ENCODE measurements at regions not wholly inside any gene's neighbourhood (a gene's known extent, or its start where the extent isn't known, plus 50 kb on each side); places are given as distances from the start of the nearest gene placed in this dataset.
"Not testable (repeated sequence)": the region's sequence is repeated elsewhere in the genome, so short reads cannot be mapped to it uniquely, and the experiment has no call there.

GRCh38 chr3:191680989-191681597 is 220.1 kb downstream of the PYDC2 start:
- Mint-ChIP-seq H3K4me3 (no peak overlapping the region), H3K27me3 (ENCODE audit: low read depth in 3 of 3) (no peaks in the 10 kb centered on the region), H3K9me3 (peaks cover 2 to 39% (median 13%) of the 10 kb centered on the region in 6 donors), H3K36me3 (no peaks in the 10 kb centered on the region), H3K27ac (no peak overlapping the region), H3K4me1 (no peaks in the 10 kb centered on the region)
- DNase-seq: no peak

DNA sequence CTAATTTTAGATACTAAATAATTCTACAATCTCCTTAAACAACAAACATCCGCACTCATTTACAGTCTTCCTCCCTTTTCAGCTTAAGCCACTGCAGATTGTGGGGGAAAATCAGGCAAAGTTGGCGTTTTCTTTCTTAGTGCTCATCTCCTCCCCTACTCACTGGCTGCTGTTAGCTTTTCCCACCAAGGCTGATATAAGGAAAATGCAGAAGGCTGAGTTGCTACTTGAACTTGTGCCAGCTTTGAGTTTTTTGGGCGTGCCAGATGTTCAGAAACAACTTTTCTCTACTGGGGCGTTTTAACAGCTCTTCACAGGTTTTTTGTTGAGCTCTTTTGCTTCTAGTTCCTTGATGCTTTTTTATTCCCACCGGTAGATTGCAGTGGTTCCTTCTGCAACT is 222.0 kb downstream of the PYDC2 start:
- Mint-ChIP-seq H3K27ac (no peak overlapping the region), H3K9me3 (peaks cover 2 to 46% (median 12%) of the 10 kb centered on the region in 6 donors), H3K4me3 (no peak overlapping the region), H3K27me3 (ENCODE audit: low read depth in 3 of 3) (no peaks in the 10 kb centered on the region), H3K4me1 (no peaks in the 10 kb centered on the region), H3K36me3 (no peaks in the 10 kb centered on the region)
- DNase-seq: no peak

DNA sequence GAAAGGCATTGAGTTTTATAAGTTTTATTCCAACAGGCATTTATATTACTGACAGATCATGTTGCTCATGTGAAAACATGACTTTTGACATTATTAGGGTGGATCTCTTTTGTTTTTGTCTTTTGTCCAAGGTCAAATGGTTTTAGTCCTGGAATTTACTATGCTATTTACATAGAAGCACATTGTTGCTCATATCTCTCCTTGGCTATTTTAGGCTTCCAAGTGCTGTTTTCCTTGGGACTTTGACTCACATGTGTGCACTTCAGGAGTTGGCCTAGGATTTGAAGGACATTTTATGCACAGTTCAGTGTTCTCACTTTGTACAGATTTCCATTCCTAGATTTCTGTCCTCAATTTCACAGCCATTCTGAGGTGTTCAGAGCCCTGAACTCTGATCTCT is 225.7 kb downstream of the PYDC2 start:
- no peak for DNase-seq
- Mint-ChIP-seq H3K4me1 (no peaks in the 10 kb centered on the region), H3K36me3 (no peaks in the 10 kb centered on the region), H3K27ac (no peak overlapping the region), H3K27me3 (ENCODE audit: low read depth in 3 of 3) (peaks cover 0 to 2% (median 0%) of the 10 kb centered on the region in 3 donors), H3K4me3 (no peak overlapping the region), H3K9me3 (peaks cover 4 to 39% (median 11%) of the 10 kb centered on the region in 6 donors)

DNA sequence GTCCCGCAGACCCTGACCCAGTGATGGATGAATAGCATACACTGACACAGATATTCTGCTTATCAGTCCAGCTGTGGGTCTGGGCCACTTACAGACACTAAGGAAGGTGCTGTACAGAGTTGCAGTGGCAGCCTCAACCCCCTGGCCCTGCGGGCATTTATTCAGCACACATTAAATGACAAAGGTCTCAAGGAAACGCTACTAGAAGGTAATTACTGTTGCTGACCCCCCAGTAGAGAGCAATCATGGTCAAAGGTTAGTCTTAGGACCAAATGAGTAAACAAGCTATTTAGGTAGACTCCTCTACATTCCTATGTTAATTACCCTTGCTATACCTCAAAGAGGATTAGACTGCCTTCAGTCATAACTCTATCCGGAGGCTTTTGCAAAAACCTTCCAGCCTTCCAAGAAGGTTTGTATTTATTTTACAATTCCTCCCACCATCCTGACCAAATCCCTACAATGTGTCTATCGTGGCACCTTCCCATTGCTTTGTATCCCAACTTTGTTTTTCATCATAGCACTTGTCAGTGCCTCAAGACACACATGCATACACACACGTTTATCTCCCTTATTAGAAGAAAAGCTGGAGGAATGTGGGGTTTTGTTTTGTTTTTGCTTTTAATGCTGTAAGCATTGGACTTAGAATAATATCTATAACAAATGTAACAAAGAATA is 227.9 kb downstream of the PYDC2 start:
- H3K4me1 Mint-ChIP-seq: no peaks in the 10 kb centered on the region
- H3K36me3 Mint-ChIP-seq: no peaks in the 10 kb centered on the region
- H3K27me3 Mint-ChIP-seq (ENCODE audit: low read depth in 3 of 3): peaks cover 0 to 2% (median 0%) of the 10 kb centered on the region in 3 donors
- peaks cover 4 to 36% (median 11%) of the 10 kb centered on the region in 6 donors for H3K9me3 Mint-ChIP-seq
- H3K27ac Mint-ChIP-seq: no peak overlapping the region
- H3K4me3 Mint-ChIP-seq: no peak overlapping the region
- no peak for DNase-seq

- H3K27ac Mint-ChIP-seq; H3K4me3 Mint-ChIP-seq; H3K4me1 Mint-ChIP-seq; H3K36me3 Mint-ChIP-seq; H3K27me3 Mint-ChIP-seq (ENCODE audit: low read depth in 3 of 3); DNase-seq: not testable (repeated sequence)
- H3K9me3 Mint-ChIP-seq: peaks cover 7 to 30% (median 13%) of the 10 kb centered on the region in 6 donors
Measured at GRCh38 chr3:191691184-191691583, 230.2 kb downstream of the PYDC2 start.

GRCh38 chr3:191695131-191695814 is 234.3 kb downstream of the PYDC2 start:
- Mint-ChIP-seq H3K36me3 (no peaks in the 10 kb centered on the region), H3K4me3 (no peak overlapping the region), H3K9me3 (peaks cover 4 to 17% (median 12%) of the 10 kb centered on the region in 6 donors), H3K4me1 (no peaks in the 10 kb centered on the region), H3K27me3 (ENCODE audit: low read depth in 3 of 3) (peaks cover 0 to 2% (median 0%) of the 10 kb centered on the region in 3 donors), H3K27ac (no peak overlapping the region)
- DNase-seq: no peak

DNA sequence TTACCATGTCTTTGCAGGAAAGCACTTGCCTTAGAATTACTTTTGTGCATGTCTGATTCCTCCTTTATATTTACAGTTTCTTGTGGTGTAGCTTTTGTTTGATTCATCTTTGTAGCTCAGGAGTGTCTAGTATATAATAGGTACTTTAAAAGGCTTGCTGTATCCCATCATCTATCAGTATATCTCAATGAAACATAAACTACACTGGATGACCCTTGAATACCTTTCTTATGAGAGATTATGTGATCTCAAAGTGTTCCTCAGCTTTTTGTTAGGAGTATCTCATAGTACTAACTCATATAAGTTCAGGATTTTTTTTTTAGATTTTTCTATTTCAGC is 234.8 kb downstream of the PYDC2 start:
- Mint-ChIP-seq H3K36me3 (no peaks in the 10 kb centered on the region), H3K9me3 (peaks cover 4 to 20% (median 13%) of the 10 kb centered on the region in 6 donors), H3K4me1 (no peaks in the 10 kb centered on the region), H3K27me3 (ENCODE audit: low read depth in 3 of 3) (peaks cover 0 to 2% (median 0%) of the 10 kb centered on the region in 3 donors), H3K27ac (no peak overlapping the region), H3K4me3 (no peak overlapping the region)
- no peak for DNase-seq

GRCh38 chr3:191696348-191696747 is 235.4 kb downstream of the PYDC2 start:
- Mint-ChIP-seq H3K27ac (no peak overlapping the region), H3K27me3 (ENCODE audit: low read depth in 3 of 3) (no peaks in the 10 kb centered on the region), H3K4me3 (no peak overlapping the region), H3K36me3 (no peaks in the 10 kb centered on the region), H3K4me1 (no peaks in the 10 kb centered on the region), H3K9me3 (peaks cover 4 to 20% (median 13%) of the 10 kb centered on the region in 6 donors)
- no peak for DNase-seq

GRCh38 chr3:191699546-191699945 is 238.6 kb downstream of the PYDC2 start:
- peaks cover 3 to 27% (median 17%) of the 10 kb centered on the region in 6 donors for H3K9me3 Mint-ChIP-seq
- peaks cover 0 to 3% (median 0%) of the 10 kb centered on the region in 3 donors for H3K27me3 Mint-ChIP-seq (ENCODE audit: low read depth in 3 of 3)
- H3K36me3 Mint-ChIP-seq: no peaks in the 10 kb centered on the region
- DNase-seq: no peak
- no peak overlapping the region for H3K27ac Mint-ChIP-seq
- H3K4me3 Mint-ChIP-seq: no peak overlapping the region
- H3K4me1 Mint-ChIP-seq: no peaks in the 10 kb centered on the region

DNA sequence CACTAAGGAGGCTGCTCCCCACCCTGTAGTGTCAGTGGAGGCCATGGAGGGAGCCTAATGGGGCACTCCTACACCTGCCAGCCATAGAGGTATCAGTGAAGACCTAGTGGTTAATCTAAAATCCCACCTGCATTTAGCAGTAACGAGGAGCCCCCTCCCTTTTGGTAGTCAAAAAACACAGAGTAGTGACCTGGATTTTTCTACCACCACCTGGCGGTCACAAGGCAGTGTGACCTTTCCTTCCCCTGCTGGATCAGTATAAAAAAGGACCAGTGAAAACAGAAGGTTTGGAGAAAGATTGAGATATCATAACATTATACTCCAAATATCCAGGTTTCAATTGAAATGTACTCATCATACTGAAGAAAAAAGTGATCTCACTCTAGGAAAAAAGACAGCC is 241.2 kb downstream of the PYDC2 start:
- Mint-ChIP-seq H3K9me3 (peaks cover 4 to 33% (median 21%) of the 10 kb centered on the region in 6 donors), H3K27ac (no peak overlapping the region), H3K36me3 (no peaks in the 10 kb centered on the region), H3K27me3 (ENCODE audit: low read depth in 3 of 3) (peaks cover 0 to 3% (median 0%) of the 10 kb centered on the region in 3 donors), H3K4me3 (no peak overlapping the region), H3K4me1 (no peaks in the 10 kb centered on the region)
- no peak for DNase-seq

- Mint-ChIP-seq H3K9me3 (peaks cover 7 to 38% (median 21%) of the 10 kb centered on the region in 6 donors), H3K27ac (no peak overlapping the region), H3K36me3 (no peaks in the 10 kb centered on the region), H3K4me1 (no peaks in the 10 kb centered on the region), H3K27me3 (ENCODE audit: low read depth in 3 of 3) (peaks cover 0 to 2% (median 0%) of the 10 kb centered on the region in 3 donors), H3K4me3 (no peak overlapping the region)
- DNase-seq: no peak
Measured at GRCh38 chr3:191707817-191708216, 246.9 kb downstream of the PYDC2 start.

GRCh38 chr3:191715585-191715984 is 254.6 kb downstream of the PYDC2 start:
- Mint-ChIP-seq H3K27me3 (ENCODE audit: low read depth in 3 of 3) (no peaks in the 10 kb centered on the region), H3K4me3 (no peak overlapping the region), H3K27ac (no peak overlapping the region), H3K4me1 (no peaks in the 10 kb centered on the region), H3K36me3 (no peaks in the 10 kb centered on the region), H3K9me3 (peaks cover 0 to 11% (median 2%) of the 10 kb centered on the region in 6 donors)
- no peak for DNase-seq

DNA sequence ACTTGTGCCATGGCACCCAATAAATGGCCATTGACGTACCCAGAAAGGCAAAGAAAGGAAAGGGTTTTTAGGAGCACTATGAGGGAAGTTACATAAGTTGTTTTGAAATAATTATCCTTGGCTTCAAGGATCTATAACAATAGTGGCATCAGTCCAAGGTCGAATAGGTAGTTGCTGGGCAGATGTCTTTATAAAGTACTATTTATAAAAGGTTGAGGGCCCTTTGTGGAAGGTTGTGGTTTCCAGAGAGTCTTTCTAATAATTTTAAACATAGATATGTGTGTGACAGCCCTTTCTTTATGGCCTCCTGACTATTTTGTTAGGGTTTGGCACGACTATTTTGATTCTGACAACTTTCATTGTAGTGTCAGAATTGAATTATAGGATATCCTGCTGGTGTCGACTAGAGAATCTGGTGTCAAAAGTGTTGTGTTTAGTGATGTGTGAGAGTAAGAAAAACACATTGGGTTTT is 260.5 kb downstream of the PYDC2 start:
- Mint-ChIP-seq H3K9me3 (peaks cover 4 to 12% (median 8%) of the 10 kb centered on the region in 6 donors), H3K27ac (no peak overlapping the region), H3K27me3 (ENCODE audit: low read depth in 3 of 3) (peaks cover 0 to 4% (median 2%) of the 10 kb centered on the region in 3 donors), H3K4me1 (no peaks in the 10 kb centered on the region), H3K36me3 (no peaks in the 10 kb centered on the region), H3K4me3 (no peak overlapping the region)
- DNase-seq: no peak

GRCh38 chr3:191721990-191722389 is 261.0 kb downstream of the PYDC2 start:
- DNase-seq: no peak

More at GRCh38 chr3:191721990-191722389, 261.0 kb downstream of the PYDC2 start:
- Mint-ChIP-seq H3K4me1 (no peaks in the 10 kb centered on the region), H3K36me3 (no peaks in the 10 kb centered on the region), H3K9me3 (peaks cover 4 to 12% (median 8%) of the 10 kb centered on the region in 6 donors), H3K27ac (no peak overlapping the region), H3K4me3 (no peak overlapping the region), H3K27me3 (ENCODE audit: low read depth in 3 of 3) (peaks cover 0 to 4% (median 2%) of the 10 kb centered on the region in 3 donors)
